Fibroblast of skin of right biceps (primary cell): ENCODE measurements at regions not wholly inside any gene's neighbourhood (a gene's known extent, or its start where the extent isn't known, plus 50 kb on each side); places are given as distances from the start of the nearest gene placed in this dataset.
A peak's percentile ranks its signal among the peaks of the same experiment; 100 is the strongest.

Experiments
- DNase-seq: peaks from one replicate; pipeline ENCODE4 v3.0.0-alpha.2; 2013

- DNase-seq, result peak; percentile 41
Observed at GRCh38 chr2:19675856-19676460, 225.8 kb downstream of the TTC32 start.

- DNase-seq, result peak; percentile 35
Observed at GRCh38 chr2:19675003-19675629, 226.7 kb downstream of the TTC32 start.

- peak; percentile 84 for DNase-seq
Observed at GRCh38 chr2:19674051-19675002, 227.5 kb downstream of the TTC32 start.

GRCh38 chr2:19673213-19673791 is 228.5 kb downstream of the TTC32 start:
- DNase-seq, result peak; percentile 72

- DNase-seq, result no peak
Observed at GRCh38 chr2:19671916-19672315, 229.9 kb downstream of the TTC32 start.

GRCh38 chr2:19671311-19671710 is 230.5 kb downstream of the TTC32 start:
- DNase-seq, result no peak

- no peak for DNase-seq
Observed at GRCh38 chr2:19670303-19670702, 231.5 kb downstream of the TTC32 start.

GRCh38 chr2:19669559-19669958 is 232.2 kb downstream of the TTC32 start:
- DNase-seq, result no peak

GRCh38 chr2:19669126-19669525 is 232.7 kb downstream of the TTC32 start:
- no peak for DNase-seq

GRCh38 chr2:19667536-19667949 is 234.2 kb downstream of the TTC32 start:
- DNase-seq, result no peak

GRCh38 chr2:19667085-19667484 is 234.7 kb downstream of the TTC32 start:
- peak; percentile 55 for DNase-seq

- no peak for DNase-seq
Observed at GRCh38 chr2:19664646-19665045, 237.1 kb downstream of the TTC32 start.

GRCh38 chr2:19659024-19659792 is 242.6 kb downstream of the TTC32 start:
- DNase-seq, result no peak

GRCh38 chr2:19656011-19656410 is 245.8 kb downstream of the TTC32 start:
- no peak for DNase-seq

- DNase-seq, result no peak
Observed at GRCh38 chr2:19654310-19655090, 247.3 kb downstream of the TTC32 start.

GRCh38 chr2:19653509-19653908 is 248.3 kb downstream of the TTC32 start:
- no peak for DNase-seq

- no peak for DNase-seq
Observed at GRCh38 chr2:19652811-19653210, 249.0 kb downstream of the TTC32 start.

GRCh38 chr2:19651466-19651865 is 250.3 kb downstream of the TTC32 start:
- DNase-seq, result no peak

- DNase-seq, result peak; percentile 97
Observed at GRCh38 chr2:19649785-19650380, 251.9 kb downstream of the TTC32 start.

GRCh38 chr2:19649142-19649541 is 252.6 kb downstream of the TTC32 start:
- peak; percentile 63 for DNase-seq

- peak; percentile 76 for DNase-seq
Observed at GRCh38 chr2:19648583-19648982, 253.2 kb downstream of the TTC32 start.
